Neuronal stem cell (in vitro differentiated cells): ENCODE measurements at regions not wholly inside any gene's neighbourhood (a gene's known extent, or its start where the extent isn't known, plus 50 kb on each side); places are given as distances from the start of the nearest gene placed in this dataset.

Source experiments
- DNase-seq: peaks from one replicate; pipeline ENCODE4 v3.0.0-alpha.2; 2013; ENCODE audit warnings: low spot score
- H2AFZ ChIP-seq: one replicate; pipeline ENCODE4 v1.6.1; 2013; ENCODE audit warnings: mild to moderate bottlenecking, low read length, inconsistent platforms
- H2AK5ac ChIP-seq: 2 replicates; pipeline ENCODE4 v1.6.1; 2013; ENCODE audit warnings: low read depth, mild to moderate bottlenecking, inconsistent platforms, low read length, moderate library complexity, mixed read lengths
- H2BK120ac ChIP-seq: 2 replicates; pipeline ENCODE4 v1.6.1; 2013; ENCODE audit warnings: low read depth, mild to moderate bottlenecking, inconsistent platforms, low read length, moderate library complexity, mixed read lengths
- H2BK12ac ChIP-seq: one replicate; pipeline ENCODE4 v1.6.1; 2013; ENCODE audit warnings: low read length, inconsistent platforms
- H2BK15ac ChIP-seq: 2 replicates; pipeline ENCODE4 v1.6.1; 2013; ENCODE audit warnings: mild to moderate bottlenecking, low read length, inconsistent platforms, mixed read lengths
- H2BK5ac ChIP-seq: one replicate; pipeline ENCODE4 v1.6.1; 2013; ENCODE audit warnings: inconsistent platforms, mild to moderate bottlenecking, low read length, moderate library complexity
- H3K14ac ChIP-seq: one replicate; pipeline ENCODE4 v1.6.1; 2013; ENCODE audit warnings: low read length, inconsistent platforms
- H3K18ac ChIP-seq: 2 replicates; pipeline ENCODE4 v1.6.1; 2013; ENCODE audit warnings: low read length, inconsistent platforms
- H3K23ac ChIP-seq: 2 replicates; pipeline ENCODE4 v1.6.1; 2013; ENCODE audit warnings: low read depth, mild to moderate bottlenecking, mixed read lengths, low read length, inconsistent platforms; ENCODE audit not compliant: poor library complexity
- H3K27ac ChIP-seq: replicated peaks from 3 replicates; pipeline ENCODE4 v1.5.1; 2013; ENCODE audit warnings: low read length, inconsistent platforms
- H3K27me3 ChIP-seq, 3 experiments: 2 replicates each; pipeline ENCODE4 v1.6.1; 2013; ENCODE audit warnings: low read length in 3 of 3, mild to moderate bottlenecking in 2 of 3, inconsistent platforms in 1 of 3, low read depth in 1 of 3, mixed read lengths in 1 of 3, moderate library complexity in 1 of 3; ENCODE audit not compliant: control insufficient read depth in 3 of 3, insufficient read depth in 3 of 3
- H3K36me3 ChIP-seq, 2 donors: replicated peaks in 1 of 2; 2 replicates each; pipeline ENCODE4 v1.6.1; 2013; ENCODE audit warnings: low read length in 2 of 2; ENCODE audit not compliant: control insufficient read depth in 2 of 2, insufficient read depth in 2 of 2
- H3K4ac ChIP-seq: 2 replicates; pipeline ENCODE4 v1.6.1; 2013; ENCODE audit warnings: inconsistent platforms, mild to moderate bottlenecking, low read length, moderate library complexity
- H3K4me1 ChIP-seq, 2 donors: 1 replicate in 1 of 2; 2 replicates in 1 of 2; pipeline ENCODE4 v1.6.1; 2013; ENCODE audit warnings: low read length in 2 of 2, low read depth in 1 of 2; ENCODE audit not compliant: control insufficient read depth in 2 of 2, insufficient read depth in 1 of 2
- H3K4me2 ChIP-seq: one replicate; pipeline ENCODE4 v1.6.1; 2013; ENCODE audit warnings: mild to moderate bottlenecking, low read length, inconsistent platforms; ENCODE audit not compliant: insufficient read depth, poor library complexity, severe bottlenecking
- H3K4me3 ChIP-seq, 2 donors: 2 replicates each; pipeline ENCODE4 v1.5.1; 2013; ENCODE audit warnings: low read length in 2 of 2, mild to moderate bottlenecking in 2 of 2, inconsistent platforms in 1 of 2, moderate library complexity in 1 of 2
- H3K79me1 ChIP-seq: one replicate; pipeline ENCODE4 v1.6.1; 2013; ENCODE audit warnings: low read depth, mild to moderate bottlenecking, inconsistent platforms, low read length, moderate library complexity
- H3K9ac ChIP-seq: one replicate; pipeline ENCODE4 v1.6.1; 2013; ENCODE audit warnings: mild to moderate bottlenecking, low read depth, low read length, inconsistent platforms; ENCODE audit not compliant: poor library complexity
- H3K9me3 ChIP-seq, 2 donors: replicated peaks in 1 of 2; 2 replicates each; pipeline versions ENCODE3 to v1.6.1; 2013; ENCODE audit warnings: low read length in 2 of 2, mild to moderate bottlenecking in 2 of 2, inconsistent platforms in 1 of 2, low read depth in 1 of 2, mixed read lengths in 1 of 2, moderate library complexity in 1 of 2; ENCODE audit not compliant: control insufficient read depth in 2 of 2, insufficient read depth in 1 of 2
- H4K8ac ChIP-seq: one replicate; pipeline ENCODE4 v1.6.1; 2013; ENCODE audit warnings: low read depth, mild to moderate bottlenecking, inconsistent platforms, low read length, moderate library complexity
- H4K91ac ChIP-seq: one replicate; pipeline ENCODE4 v1.6.1; 2013; ENCODE audit warnings: low read length, low read depth, mild to moderate bottlenecking, inconsistent platforms; ENCODE audit not compliant: poor library complexity
- WGBS, 2 donors: extraction: QIAGEN DNeasy Blood & Tissue Kit; methylation state at CpG; one replicate each; pipeline ENCODE4 v1.1.7; 2013; ENCODE audit warnings: missing lambda C conversion rate in 2 of 2, mixed read lengths in 1 of 2; ENCODE audit not compliant: insufficient read length in 2 of 2, insufficient replicate concordance in 1 of 2; ENCODE audit errors: extremely low coverage in 2 of 2; 5-methylcytosine and 5-hydroxymethylcytosine counted together

- Histone ChIP-seq H3K23ac (no peak overlapping the region), H2AK5ac (no peak overlapping the region), H3K4me3 (no peak overlapping the region), H3K14ac (no peak overlapping the region), H2BK12ac (no peak overlapping the region), H3K9ac (no peak overlapping the region), H3K4ac (no peak overlapping the region), H3K27me3 (no peaks in the 10 kb centered on the region), H3K79me1 (no peaks in the 10 kb centered on the region), H4K8ac (no peak overlapping the region), H3K18ac (no peak overlapping the region), H3K36me3 (no peaks in the 10 kb centered on the region), H2BK15ac (no peak overlapping the region), H2BK5ac (no peak overlapping the region), H3K4me1 (peaks cover 0 to 7% of the 10 kb centered on the region in 2 donors), H2AFZ (no peak overlapping the region), H3K9me3 (peaks cover 0 to 4% of the 10 kb centered on the region in 2 donors), H4K91ac (no peak overlapping the region), H2BK120ac (no peak overlapping the region), H3K27ac (no peak overlapping the region), H3K4me2 (no peak overlapping the region)
- no peak for DNase-seq
- no CpG with 5 or more reads among the region's 4 CpGs for WGBS, 2 donors
These were observed 75.4 kb upstream of the POM121L12 start for GRCh38 chr7:52959878-52960660.

GRCh38 chr7:52959336-52959735, 76.1 kb upstream of the POM121L12 start:
- Histone ChIP-seq H3K4me3 (no peak overlapping the region), H3K27ac (no peak overlapping the region), H4K91ac (no peak overlapping the region), H3K27me3 (no peaks in the 10 kb centered on the region), H2BK15ac (no peak overlapping the region), H2AFZ (peak overlapping the region; percentile 15), H3K4me1 (peaks cover 0 to 7% of the 10 kb centered on the region in 2 donors), H4K8ac (no peak overlapping the region), H3K23ac (no peak overlapping the region), H3K9ac (no peak overlapping the region), H2BK12ac (no peak overlapping the region), H2AK5ac (no peak overlapping the region), H3K4me2 (no peak overlapping the region), H3K4ac (no peak overlapping the region), H3K79me1 (no peaks in the 10 kb centered on the region), H2BK5ac (no peak overlapping the region), H3K18ac (no peak overlapping the region), H3K9me3 (no peaks in the 10 kb centered on the region), H3K14ac (no peak overlapping the region), H3K36me3 (no peaks in the 10 kb centered on the region), H2BK120ac (no peak overlapping the region)
- WGBS, 2 donors, result no CpG with 5 or more reads among the region's 1 CpG
- DNase-seq, result no peak

- Histone ChIP-seq H3K9me3 (no peaks in the 10 kb centered on the region), H2AFZ (peak overlapping the region; percentile 15), H3K27me3 (no peaks in the 10 kb centered on the region), H2BK120ac (no peak overlapping the region), H3K4me1 (peaks cover 0 to 7% of the 10 kb centered on the region in 2 donors), H3K14ac (no peak overlapping the region), H3K9ac (no peak overlapping the region), H3K18ac (no peak overlapping the region), H3K4ac (no peak overlapping the region), H3K4me2 (no peak overlapping the region), H2AK5ac (no peak overlapping the region), H2BK12ac (no peak overlapping the region), H3K36me3 (no peaks in the 10 kb centered on the region), H3K23ac (no peak overlapping the region), H3K27ac (no peak overlapping the region), H3K4me3 (no peak overlapping the region), H2BK5ac (no peak overlapping the region), H3K79me1 (no peaks in the 10 kb centered on the region), H4K8ac (no peak overlapping the region), H2BK15ac (no peak overlapping the region), H4K91ac (no peak overlapping the region)
- DNase-seq, result no peak
- WGBS, 2 donors, result no CpG with 5 or more reads among the region's 4 CpGs
These were observed 76.8 kb upstream of the POM121L12 start for GRCh38 chr7:52958621-52959140.

- H3K14ac ChIP-seq, result no peak overlapping the region
- H3K27ac ChIP-seq, result no peak overlapping the region
- no peaks in the 10 kb centered on the region for H3K9me3 ChIP-seq
- H2BK120ac ChIP-seq, result no peak overlapping the region
- H2AK5ac ChIP-seq, result no peak overlapping the region
- peaks cover 0 to 7% of the 10 kb centered on the region in 2 donors for H3K4me1 ChIP-seq
- H2BK12ac ChIP-seq, result no peak overlapping the region
- H3K27me3 ChIP-seq, result no peaks in the 10 kb centered on the region
- no peak overlapping the region for H3K4me3 ChIP-seq
- no peak overlapping the region for H3K18ac ChIP-seq
- no peak overlapping the region for H3K4ac ChIP-seq
- no peak overlapping the region for H3K23ac ChIP-seq
- no peak overlapping the region for H3K4me2 ChIP-seq
- DNase-seq, result no peak
- no CpG with 5 or more reads among the region's 10 CpGs for WGBS, 2 donors
- no peak overlapping the region for H4K8ac ChIP-seq
- H3K79me1 ChIP-seq, result no peaks in the 10 kb centered on the region
- H2BK5ac ChIP-seq, result no peak overlapping the region
- no peak overlapping the region for H3K9ac ChIP-seq
- H2BK15ac ChIP-seq, result no peak overlapping the region
- H4K91ac ChIP-seq, result no peak overlapping the region
- H3K36me3 ChIP-seq, result no peaks in the 10 kb centered on the region
- H2AFZ ChIP-seq, result peak overlapping the region; percentile 34
These were observed 79.0 kb upstream of the POM121L12 start for GRCh38 chr7:52956379-52956915.
